Caco-2 (cell line): ENCODE measurements at regions not wholly inside any gene's neighbourhood (a gene's known extent, or its start where the extent isn't known, plus 50 kb on each side); places are given as distances from the start of the nearest gene placed in this dataset.
"Not testable (repeated sequence)": the region's sequence is repeated elsewhere in the genome, so short reads cannot be mapped to it uniquely, and the experiment has no call there.

Experiments
- BruUV-seq: library from RNA; stranded (reverse); fragments of 400-500 nt; replicated peaks from 2 replicates; lab custom pipeline; 2021; lab: Mats Ljungman, UMichigan
- CTCF ChIA-PET: fragments of 300-600 bp; sonication (Branson Sonifier 250); formaldehyde crosslinking; loops from one replicate; lab custom pipeline; 2022; ENCODE audit warnings: antibody characterized with exemption; lab: Charles Lee
- POLR2A ChIA-PET: fragments of 300-600 bp; sonication (Branson Sonifier 250); formaldehyde crosslinking; loops from one replicate; lab custom pipeline; 2022; ENCODE audit warnings: antibody characterized with exemption; lab: Charles Lee
- DNase-seq, 2 experiments: peaks; one replicate each; pipeline versions ENCODE4 v3.0.0 to v3.0.0-alpha.2; 2020 to 2022
- H3K27me3 ChIP-seq: replicated peaks from 2 replicates; pipeline ENCODE4 v1.6.0; 2011; ENCODE audit warnings: low read length; ENCODE audit not compliant: control insufficient read depth, insufficient read depth
- H3K36me3 ChIP-seq: 2 replicates; pipeline ENCODE4 v1.5.1; 2011; ENCODE audit warnings: low read length; ENCODE audit not compliant: control insufficient read depth, insufficient read depth
- H3K4me1 ChIP-seq: fragments of 250-450 bp; sonication (Bioruptor Pico); 2 replicates; pipeline ENCODE4 v1.5.1; 2020; ENCODE audit warnings: mild to moderate bottlenecking
- H3K4me3 ChIP-seq: 2 replicates; pipeline ENCODE4 v1.5.1; 2011; ENCODE audit warnings: low read depth, mild to moderate bottlenecking, control low read depth, low read length
- H3K9me3 ChIP-seq: fragments of 250-450 bp; sonication (Bioruptor Pico); 2 replicates; pipeline ENCODE4 v1.5.1; 2020; ENCODE audit warnings: mild to moderate bottlenecking, moderate library complexity
- H3K27ac Mint-ChIP-seq: one replicate; pipeline ENCODE4 v1.8.0; 2022; ENCODE audit warnings: mixed read lengths; ENCODE audit not compliant: unreplicated experiment
- H3K27me3 Mint-ChIP-seq: one replicate; pipeline ENCODE4 v1.8.0; 2022; ENCODE audit warnings: mixed read lengths; ENCODE audit not compliant: insufficient read depth, unreplicated experiment
- H3K36me3 Mint-ChIP-seq: one replicate; pipeline ENCODE4 v1.8.0; 2022; ENCODE audit warnings: mild to moderate bottlenecking, mixed read lengths; ENCODE audit not compliant: insufficient read depth, unreplicated experiment
- H3K4me1 Mint-ChIP-seq: one replicate; pipeline ENCODE4 v1.8.0; 2022; ENCODE audit warnings: low read depth, mixed read lengths; ENCODE audit not compliant: unreplicated experiment
- H3K4me3 Mint-ChIP-seq: one replicate; pipeline ENCODE4 v1.8.0; 2022; ENCODE audit warnings: mild to moderate bottlenecking, moderate library complexity, mixed read lengths; ENCODE audit not compliant: unreplicated experiment
- H3K9me3 Mint-ChIP-seq: one replicate; pipeline ENCODE4 v1.8.0; 2022; ENCODE audit warnings: mixed read lengths; ENCODE audit not compliant: unreplicated experiment
- CTCF ChIP-seq, 2 experiments: fragments of 200-600 bp in 1 of 2; IDR thresholded peaks; 1 replicate in 1 of 2; 2 replicates in 1 of 2; pipeline versions ENCODE4 v1.5.1 to v1.8.0; 2011 to 2022; ENCODE audit warnings: antibody characterized with exemption in 1 of 2, control low read depth in 1 of 2, inconsistent platforms in 1 of 2, low read depth in 1 of 2, low read length in 1 of 2, mild to moderate bottlenecking in 1 of 2, moderate library complexity in 1 of 2; ENCODE audit not compliant: insufficient read depth in 1 of 2, severe bottlenecking in 1 of 2, unreplicated experiment in 1 of 2
- intact Hi-C: fragments of 100-400 bp; cut with micrococcal nuclease; formaldehyde crosslinking; loops from one replicate; pipeline ENCODE4 v1.10.0; 2022; ENCODE audit not compliant: unreplicated experiment

GRCh38 chr10:71908998-71909397, 55.2 kb upstream of the CHST3 start:
- TF ChIP-seq CTCF (IDR thresholded peaks at IDR 0.05; ENCODE audit: insufficient read depth in 1 of 2, low read depth in 1 of 2, low read length in 1 of 2, severe bottlenecking in 1 of 2, unreplicated experiment in 1 of 2), result no peak
- CTCF ChIA-PET, result no interaction called here
- Mint-ChIP-seq H3K4me3 (no peak overlapping the region), H3K4me1 (no peaks in the 10 kb centered on the region), H3K27me3 (no peaks in the 10 kb centered on the region), H3K9me3 (no peaks in the 10 kb centered on the region), H3K27ac (no peak overlapping the region), H3K36me3 (no peaks in the 10 kb centered on the region)
- Histone ChIP-seq H3K4me3 (no peak overlapping the region), H3K9me3 (no peaks in the 10 kb centered on the region), H3K4me1 (peaks cover 3% of the 10 kb centered on the region; the same call in 1 of the 2 replicates), H3K36me3 (no peaks in the 10 kb centered on the region), H3K27me3 (no peaks in the 10 kb centered on the region)
- no TSS peak for BruUV-seq
- intact Hi-C loops, result no loop called here
- DNase-seq, result no peak
- POLR2A ChIA-PET, result no interaction called here

- intact Hi-C loops, result no loop called here
- Mint-ChIP-seq H3K36me3 (no peaks in the 10 kb centered on the region), H3K9me3 (no peaks in the 10 kb centered on the region), H3K4me3 (no peak overlapping the region), H3K27ac (no peak overlapping the region), H3K4me1 (no peaks in the 10 kb centered on the region), H3K27me3 (no peaks in the 10 kb centered on the region)
- no peak for TF ChIP-seq CTCF (IDR thresholded peaks at IDR 0.05; ENCODE audit: insufficient read depth in 1 of 2, low read depth in 1 of 2, low read length in 1 of 2, severe bottlenecking in 1 of 2, unreplicated experiment in 1 of 2)
- Histone ChIP-seq H3K27me3 (no peaks in the 10 kb centered on the region), H3K9me3 (no peaks in the 10 kb centered on the region), H3K4me1 (peaks cover 3% of the 10 kb centered on the region; the same call in 1 of the 2 replicates), H3K36me3 (no peaks in the 10 kb centered on the region), H3K4me3 (no peak overlapping the region)
- BruUV-seq, result no TSS peak
- no peak for DNase-seq
- CTCF ChIA-PET, result interaction anchor here (0.8 to 1.7 kb wide), 5 partner anchors 9 to 143 kb away, joined by 4 to 6 read pairs (median 5); no protein-coding TSS in a partner anchor
- POLR2A ChIA-PET, result interaction anchor here (0.6 kb wide), 1 partner anchor 63 kb away, joined by 3 read pairs; no protein-coding TSS in a partner anchor
Observed at GRCh38 chr10:71905164-71905563, 54.1 kb upstream of the PSAP start.

- DNase-seq, H3K27me3 ChIP-seq, H3K4me3 Mint-ChIP-seq, BruUV-seq, H3K4me3 ChIP-seq, H3K9me3 ChIP-seq, H3K36me3 ChIP-seq, H3K27ac Mint-ChIP-seq, H3K27me3 Mint-ChIP-seq, POLR2A ChIA-PET, H3K4me1 Mint-ChIP-seq, H3K9me3 Mint-ChIP-seq, intact Hi-C loops, H3K36me3 Mint-ChIP-seq, H3K4me1 ChIP-seq: not testable (repeated sequence)
- CTCF ChIA-PET, result interaction anchor here (0.6 to 1.7 kb wide), 7 partner anchors 7 to 145 kb away, joined by 3 to 6 read pairs (median 5); no protein-coding TSS in a partner anchor
Observed at GRCh38 chr10:71903636-71904250, 52.7 kb upstream of the PSAP start.
